ENCODE measurements at regions not wholly inside any gene's neighbourhood (a gene's known extent, or its start where the extent isn't known, plus 50 kb on each side); places are given as distances from the start of the nearest gene placed in this dataset.

DNA sequence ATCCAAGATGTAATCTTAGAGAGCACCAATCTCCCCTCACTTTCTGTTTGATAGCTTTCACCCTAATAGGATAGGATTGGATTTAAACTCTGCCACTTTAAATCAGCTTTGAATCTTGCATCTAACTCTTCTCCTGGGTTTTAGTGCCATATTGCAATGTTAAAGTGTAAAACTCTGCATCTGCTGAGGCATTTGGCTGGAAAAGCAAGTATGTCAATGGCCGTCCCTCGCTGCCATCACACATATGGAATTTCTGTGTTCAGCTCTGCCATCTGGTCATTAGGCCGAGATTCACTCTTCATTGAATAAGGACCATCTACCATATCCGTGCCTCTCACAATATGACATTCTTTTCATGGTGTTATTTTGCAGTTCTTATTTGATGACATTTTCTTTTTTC, 728.1 kb upstream of the PIK3C3 start:
- TF ChIP-seq, protein P1, sequence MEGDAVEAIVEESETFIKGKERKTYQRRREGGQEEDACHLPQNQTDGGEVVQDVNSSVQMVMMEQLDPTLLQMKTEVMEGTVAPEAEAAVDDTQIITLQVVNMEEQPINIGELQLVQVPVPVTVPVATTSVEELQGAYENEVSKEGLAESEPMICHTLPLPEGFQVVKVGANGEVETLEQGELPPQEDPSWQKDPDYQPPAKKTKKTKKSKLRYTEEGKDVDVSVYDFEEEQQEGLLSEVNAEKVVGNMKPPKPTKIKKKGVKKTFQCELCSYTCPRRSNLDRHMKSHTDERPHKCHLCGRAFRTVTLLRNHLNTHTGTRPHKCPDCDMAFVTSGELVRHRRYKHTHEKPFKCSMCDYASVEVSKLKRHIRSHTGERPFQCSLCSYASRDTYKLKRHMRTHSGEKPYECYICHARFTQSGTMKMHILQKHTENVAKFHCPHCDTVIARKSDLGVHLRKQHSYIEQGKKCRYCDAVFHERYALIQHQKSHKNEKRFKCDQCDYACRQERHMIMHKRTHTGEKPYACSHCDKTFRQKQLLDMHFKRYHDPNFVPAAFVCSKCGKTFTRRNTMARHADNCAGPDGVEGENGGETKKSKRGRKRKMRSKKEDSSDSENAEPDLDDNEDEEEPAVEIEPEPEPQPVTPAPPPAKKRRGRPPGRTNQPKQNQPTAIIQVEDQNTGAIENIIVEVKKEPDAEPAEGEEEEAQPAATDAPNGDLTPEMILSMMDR (conservative IDR thresholded peaks at IDR 0.05; ENCODE audit: low read depth in 2 of 2): no peak
- no peak for TF ChIP-seq POLR2AphosphoS5 (IDR thresholded peaks at IDR 0.05; ENCODE audit: low read depth)
- no peak for TF ChIP-seq EZH2 (IDR thresholded peaks at IDR 0.05; ENCODE audit: low read depth, unreplicated experiment)

All from GM23338 (cell line).